Liver (tissue), 8 donors: ENCODE measurements at regions not wholly inside any gene's neighbourhood (a gene's known extent, or its start where the extent isn't known, plus 50 kb on each side); places are given as distances from the start of the nearest gene placed in this dataset.

Experiments
- DNase-seq: peaks from one replicate; pipeline ENCODE4 v3.0.0-alpha.2; 2017; ENCODE audit warnings: low spot score
- H3K27ac ChIP-seq, 2 donors: one replicate each; pipeline ENCODE4 v1.7.0; 2013; ENCODE audit warnings: inconsistent platforms in 2 of 2, low read length in 2 of 2, control low read depth in 1 of 2, low read depth in 1 of 2, mild to moderate bottlenecking in 1 of 2
- H3K27me3 ChIP-seq, 4 donors: one replicate each; pipeline versions ENCODE4 v1.6.1 to v1.7.0; 2013; ENCODE audit warnings: low read length in 3 of 4, inconsistent platforms in 1 of 4, mild to moderate bottlenecking in 1 of 4, moderate library complexity in 1 of 4; ENCODE audit not compliant: control insufficient read depth in 4 of 4, insufficient read depth in 4 of 4
- H3K36me3 ChIP-seq, 4 donors: one replicate each; pipeline versions ENCODE4 v1.6.1 to v1.7.0; 2013; ENCODE audit warnings: low read length in 3 of 4, mild to moderate bottlenecking in 3 of 4, low read depth in 1 of 4, moderate library complexity in 1 of 4; ENCODE audit not compliant: control insufficient read depth in 4 of 4, insufficient read depth in 3 of 4
- H3K4me1 ChIP-seq, 4 donors: one replicate each; pipeline versions ENCODE4 v1.6.1 to v1.7.0; 2013; ENCODE audit warnings: low read length in 3 of 4, mild to moderate bottlenecking in 3 of 4, moderate library complexity in 1 of 4; ENCODE audit not compliant: control insufficient read depth in 4 of 4, insufficient read depth in 4 of 4
- H3K4me3 ChIP-seq, 3 donors: one replicate each; pipeline versions ENCODE4 v1.6.1 to v1.7.0; 2013; ENCODE audit warnings: low read length in 3 of 3, control low read depth in 1 of 3, low read depth in 1 of 3, mild to moderate bottlenecking in 1 of 3
- H3K9ac ChIP-seq, 2 donors: one replicate each; pipeline ENCODE4 v1.7.0; 2013; ENCODE audit warnings: low read length in 2 of 2, mild to moderate bottlenecking in 2 of 2, moderate library complexity in 2 of 2, control low read depth in 1 of 2, low read depth in 1 of 2
- H3K9me3 ChIP-seq, 4 donors: one replicate each; pipeline versions ENCODE4 v1.6.1 to v1.7.0; 2013; ENCODE audit warnings: low read length in 3 of 4; ENCODE audit not compliant: control insufficient read depth in 4 of 4
- EGR1 ChIP-seq, 2 donors: IDR thresholded peaks; 2 replicates each; pipeline ENCODE4 v1.6.1; 2016 to 2018; ENCODE audit warnings: antibody characterized with exemption in 2 of 2, low read depth in 2 of 2
- FOXA1 ChIP-seq: IDR thresholded peaks from 2 replicates; pipeline ENCODE4 v1.6.1; 2016; ENCODE audit warnings: antibody characterized with exemption
- FOXA2 ChIP-seq: IDR thresholded peaks from 2 replicates; pipeline ENCODE4 v1.6.1; 2016; ENCODE audit warnings: antibody characterized with exemption
- GABPA ChIP-seq, 2 donors: IDR thresholded peaks in 1 of 2; conservative IDR thresholded peaks in 1 of 2; 2 replicates each; pipeline ENCODE4 v1.6.1; 2016; ENCODE audit warnings: antibody characterized with exemption in 2 of 2, mild to moderate bottlenecking in 1 of 2, moderate library complexity in 1 of 2
- HNF4A ChIP-seq, 2 donors: conservative IDR thresholded peaks; 2 replicates each; pipeline ENCODE4 v1.6.1; 2016; ENCODE audit warnings: antibody characterized with exemption in 2 of 2, mild to moderate bottlenecking in 2 of 2
- HNF4G ChIP-seq: IDR thresholded peaks from 2 replicates; pipeline ENCODE4 v1.6.1; 2016; ENCODE audit warnings: antibody characterized with exemption
- NR2F2 ChIP-seq: IDR thresholded peaks from 2 replicates; pipeline ENCODE4 v1.6.1; 2016; ENCODE audit warnings: antibody characterized with exemption
- RAD21 ChIP-seq, 2 donors: IDR thresholded peaks; 2 replicates each; pipeline ENCODE4 v1.6.1; 2016; ENCODE audit warnings: antibody characterized with exemption in 2 of 2, mild to moderate bottlenecking in 2 of 2
- RXRA ChIP-seq, 2 donors: IDR thresholded peaks; 2 replicates each; pipeline ENCODE4 v1.6.1; 2017 to 2018; ENCODE audit warnings: antibody characterized with exemption in 2 of 2, mild to moderate bottlenecking in 1 of 2
- SP1 ChIP-seq: IDR thresholded peaks from 2 replicates; pipeline ENCODE4 v1.6.1; 2018; ENCODE audit warnings: antibody characterized with exemption, mild to moderate bottlenecking
- TAF1 ChIP-seq: conservative IDR thresholded peaks from 2 replicates; pipeline ENCODE4 v1.6.1; 2016; ENCODE audit warnings: antibody characterized with exemption, mild to moderate bottlenecking
- YY1 ChIP-seq: IDR thresholded peaks from 2 replicates; pipeline ENCODE4 v1.6.1; 2016; ENCODE audit warnings: antibody characterized with exemption, mild to moderate bottlenecking
- ZBTB33 ChIP-seq: IDR thresholded peaks from 2 replicates; pipeline ENCODE4 v1.6.1; 2016; ENCODE audit warnings: antibody characterized with exemption
- WGBS: extraction: QIAGEN DNeasy Blood & Tissue Kit; methylation state at CpG from one replicate; pipeline ENCODE4 v1.1.7; 2013; 5-methylcytosine and 5-hydroxymethylcytosine counted together
- TF ChIP-seq, protein P1 (sequence below): IDR thresholded peaks from 2 replicates; pipeline ENCODE4 v1.6.1; 2016; ENCODE audit warnings: antibody characterized with exemption
- TF ChIP-seq, protein P2 (sequence below): fragments of 150-350 bp; IDR thresholded peaks from 2 replicates; pipeline ENCODE4 v1.5.1; 2017; ENCODE audit warnings: improper control_type of control experiment, low read depth, low read length; ENCODE audit not compliant: missing input control
- TF ChIP-seq, protein P3 (sequence below): IDR thresholded peaks from 2 replicates; pipeline ENCODE4 v1.6.1; 2016; ENCODE audit warnings: antibody characterized with exemption
- donor health status: healthy.
- donor health status: healthy.
- donor health status: healthy.
- donor health status: healthy.
- donor health status: healthy.

- H3K4me3 ChIP-seq: no peak overlapping the region
- no peak overlapping the region for H3K27ac ChIP-seq
- TF ChIP-seq GABPA (IDR thresholded peaks at IDR 0.05 in 1 of 2, conservative IDR thresholded peaks at IDR 0.05 in 1 of 2) (no peak), YY1 (no peak), SP1 (no peak)
- H3K36me3 ChIP-seq: no peaks in the 10 kb centered on the region
- 93% methylated on average over 24 of the region's 24 CpGs for WGBS
- no peaks in the 10 kb centered on the region for H3K27me3 ChIP-seq
- no peaks in the 10 kb centered on the region for H3K4me1 ChIP-seq
- H3K9me3 ChIP-seq: no peaks in the 10 kb centered on the region
- no peak for DNase-seq
- H3K9ac ChIP-seq: no peak overlapping the region
Measured at GRCh38 chr3:31452495-31453106, 80.1 kb upstream of the STT3B start.

- no peak overlapping the region for H3K9ac ChIP-seq
- no peaks in the 10 kb centered on the region for H3K9me3 ChIP-seq
- no peak overlapping the region for H3K4me3 ChIP-seq
- TF ChIP-seq, protein P1, sequence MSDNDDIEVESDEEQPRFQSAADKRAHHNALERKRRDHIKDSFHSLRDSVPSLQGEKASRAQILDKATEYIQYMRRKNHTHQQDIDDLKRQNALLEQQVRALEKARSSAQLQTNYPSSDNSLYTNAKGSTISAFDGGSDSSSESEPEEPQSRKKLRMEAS: no peak
- no peak for TF ChIP-seq FOXA1
- TF ChIP-seq HNF4A (conservative IDR thresholded peaks at IDR 0.05): no peak
- TF ChIP-seq, protein P2, sequence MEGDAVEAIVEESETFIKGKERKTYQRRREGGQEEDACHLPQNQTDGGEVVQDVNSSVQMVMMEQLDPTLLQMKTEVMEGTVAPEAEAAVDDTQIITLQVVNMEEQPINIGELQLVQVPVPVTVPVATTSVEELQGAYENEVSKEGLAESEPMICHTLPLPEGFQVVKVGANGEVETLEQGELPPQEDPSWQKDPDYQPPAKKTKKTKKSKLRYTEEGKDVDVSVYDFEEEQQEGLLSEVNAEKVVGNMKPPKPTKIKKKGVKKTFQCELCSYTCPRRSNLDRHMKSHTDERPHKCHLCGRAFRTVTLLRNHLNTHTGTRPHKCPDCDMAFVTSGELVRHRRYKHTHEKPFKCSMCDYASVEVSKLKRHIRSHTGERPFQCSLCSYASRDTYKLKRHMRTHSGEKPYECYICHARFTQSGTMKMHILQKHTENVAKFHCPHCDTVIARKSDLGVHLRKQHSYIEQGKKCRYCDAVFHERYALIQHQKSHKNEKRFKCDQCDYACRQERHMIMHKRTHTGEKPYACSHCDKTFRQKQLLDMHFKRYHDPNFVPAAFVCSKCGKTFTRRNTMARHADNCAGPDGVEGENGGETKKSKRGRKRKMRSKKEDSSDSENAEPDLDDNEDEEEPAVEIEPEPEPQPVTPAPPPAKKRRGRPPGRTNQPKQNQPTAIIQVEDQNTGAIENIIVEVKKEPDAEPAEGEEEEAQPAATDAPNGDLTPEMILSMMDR: no peak
- TF ChIP-seq YY1: no peak
- TF ChIP-seq FOXA2: no peak
- no peak for TF ChIP-seq RAD21 (IDR thresholded peaks at IDR 0.05)
- TF ChIP-seq, protein P3, sequence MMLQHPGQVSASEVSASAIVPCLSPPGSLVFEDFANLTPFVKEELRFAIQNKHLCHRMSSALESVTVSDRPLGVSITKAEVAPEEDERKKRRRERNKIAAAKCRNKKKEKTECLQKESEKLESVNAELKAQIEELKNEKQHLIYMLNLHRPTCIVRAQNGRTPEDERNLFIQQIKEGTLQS: no peak
- TF ChIP-seq EGR1 (IDR thresholded peaks at IDR 0.05; ENCODE audit: low read depth in 2 of 2): no peak
- no peak for TF ChIP-seq SP1
- no peak for TF ChIP-seq TAF1
- DNase-seq: no peak
- H3K36me3 ChIP-seq: no peaks in the 10 kb centered on the region
- no peaks in the 10 kb centered on the region for H3K4me1 ChIP-seq
- no peaks in the 10 kb centered on the region for H3K27me3 ChIP-seq
- WGBS: 91% methylated on average over 8 of the region's 8 CpGs
- no peak overlapping the region for H3K27ac ChIP-seq
Measured at GRCh38 chr3:31453430-31453829, 79.3 kb upstream of the STT3B start.

GRCh38 chr3:31455524-31455923 is 77.2 kb upstream of the STT3B start:
- H3K27ac ChIP-seq: no peak overlapping the region
- no peaks in the 10 kb centered on the region for H3K27me3 ChIP-seq
- 84% methylated on average over 5 of the region's 5 CpGs for WGBS
- H3K4me1 ChIP-seq: no peaks in the 10 kb centered on the region
- DNase-seq: no peak
- TF ChIP-seq RAD21 (IDR thresholded peaks at IDR 0.05) (no peak), GABPA (IDR thresholded peaks at IDR 0.05 in 1 of 2, conservative IDR thresholded peaks at IDR 0.05 in 1 of 2) (no peak), NR2F2 (no peak), ZBTB33 (no peak), TAF1 (no peak), FOXA2 (no peak), RXRA (IDR thresholded peaks at IDR 0.05) (no peak), HNF4G (no peak), YY1 (no peak), HNF4A (conservative IDR thresholded peaks at IDR 0.05) (no peak)
- TF ChIP-seq, protein P3: no peak
- TF ChIP-seq, protein P1: no peak
- TF ChIP-seq, protein P2: no peak
- no peak overlapping the region for H3K4me3 ChIP-seq
- no peak overlapping the region for H3K9ac ChIP-seq
- no peaks in the 10 kb centered on the region for H3K36me3 ChIP-seq
- H3K9me3 ChIP-seq: no peaks in the 10 kb centered on the region
